HL-60 (cell line): ENCODE measurements at regions not wholly inside any gene's neighbourhood (a gene's known extent, or its start where the extent isn't known, plus 50 kb on each side); places are given as distances from the start of the nearest gene placed in this dataset.

Experiments used
- DNase-seq, 2 experiments: peaks; one replicate each; pipeline ENCODE4 v3.0.0-alpha.2; 2010 to 2020; ENCODE audit warnings: low read depth in 1 of 2, low spot score in 1 of 2
- H3K27ac ChIP-seq: fragments of 250-450 bp; sonication (Bioruptor Pico); replicated peaks from 2 replicates; pipeline ENCODE4 v1.5.1; 2020; ENCODE audit warnings: mild to moderate bottlenecking, moderate library complexity
- H3K27me3 ChIP-seq: fragments of 250-450 bp; sonication (Bioruptor Pico); 2 replicates; pipeline ENCODE4 v1.5.1; 2021; ENCODE audit warnings: mild to moderate bottlenecking, moderate library complexity; ENCODE audit not compliant: insufficient read depth, poor library complexity, severe bottlenecking
- H3K4me3 ChIP-seq: replicated peaks from 2 replicates; pipeline ENCODE4 v1.5.1; 2011; ENCODE audit warnings: mild to moderate bottlenecking, control low read depth, low read length; ENCODE audit not compliant: insufficient read depth
- GABPA ChIP-seq: IDR thresholded peaks from 2 replicates; pipeline ENCODE4 v1.6.1; 2012; ENCODE audit warnings: low read depth
- POLR2AphosphoS5 ChIP-seq: IDR thresholded peaks from 2 replicates; pipeline ENCODE4 v1.6.1; 2012; ENCODE audit warnings: low read depth
- SPI1 ChIP-seq: IDR thresholded peaks from 2 replicates; pipeline ENCODE4 v1.6.1; 2012; ENCODE audit warnings: low read depth, mild to moderate bottlenecking, borderline replicate concordance
- TF ChIP-seq, protein P1 (sequence below): IDR thresholded peaks from one replicate; pipeline ENCODE4 v1.5.1; 2011; ENCODE audit warnings: low read length, control low read depth, inconsistent platforms; ENCODE audit not compliant: insufficient read depth
- TF ChIP-seq, protein P2 (sequence below): IDR thresholded peaks from 2 replicates; pipeline ENCODE4 v1.6.1; 2012; ENCODE audit warnings: low read depth; ENCODE audit not compliant: insufficient replicate concordance

DNA sequence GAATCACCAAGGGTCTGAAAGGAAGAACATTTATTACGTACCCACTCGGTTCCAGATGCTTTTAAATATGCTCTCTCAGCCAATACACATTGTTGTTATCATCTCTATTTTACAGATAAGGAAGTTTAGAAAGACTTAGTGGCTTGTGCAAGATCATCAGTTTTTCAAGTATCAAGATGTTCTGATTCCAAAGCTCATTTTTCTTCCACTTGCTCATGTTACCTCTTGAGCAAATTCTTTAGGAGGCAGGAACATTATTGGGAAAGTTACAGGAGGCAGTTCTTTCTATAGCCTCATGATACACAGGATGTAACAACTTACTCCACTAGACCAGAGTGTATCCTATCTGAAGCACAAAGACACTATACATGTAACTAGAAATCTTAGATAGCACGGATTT is 65.0 kb upstream of the MMADHC start:
- Histone ChIP-seq H3K4me3 (no peak overlapping the region), H3K27me3 (no peaks in the 10 kb centered on the region), H3K27ac (no peak overlapping the region)
- TF ChIP-seq POLR2AphosphoS5, result no peak
- no peak for TF ChIP-seq GABPA
- TF ChIP-seq SPI1, result no peak
- TF ChIP-seq, protein P1, sequence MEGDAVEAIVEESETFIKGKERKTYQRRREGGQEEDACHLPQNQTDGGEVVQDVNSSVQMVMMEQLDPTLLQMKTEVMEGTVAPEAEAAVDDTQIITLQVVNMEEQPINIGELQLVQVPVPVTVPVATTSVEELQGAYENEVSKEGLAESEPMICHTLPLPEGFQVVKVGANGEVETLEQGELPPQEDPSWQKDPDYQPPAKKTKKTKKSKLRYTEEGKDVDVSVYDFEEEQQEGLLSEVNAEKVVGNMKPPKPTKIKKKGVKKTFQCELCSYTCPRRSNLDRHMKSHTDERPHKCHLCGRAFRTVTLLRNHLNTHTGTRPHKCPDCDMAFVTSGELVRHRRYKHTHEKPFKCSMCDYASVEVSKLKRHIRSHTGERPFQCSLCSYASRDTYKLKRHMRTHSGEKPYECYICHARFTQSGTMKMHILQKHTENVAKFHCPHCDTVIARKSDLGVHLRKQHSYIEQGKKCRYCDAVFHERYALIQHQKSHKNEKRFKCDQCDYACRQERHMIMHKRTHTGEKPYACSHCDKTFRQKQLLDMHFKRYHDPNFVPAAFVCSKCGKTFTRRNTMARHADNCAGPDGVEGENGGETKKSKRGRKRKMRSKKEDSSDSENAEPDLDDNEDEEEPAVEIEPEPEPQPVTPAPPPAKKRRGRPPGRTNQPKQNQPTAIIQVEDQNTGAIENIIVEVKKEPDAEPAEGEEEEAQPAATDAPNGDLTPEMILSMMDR, result no peak
- TF ChIP-seq, protein P2, sequence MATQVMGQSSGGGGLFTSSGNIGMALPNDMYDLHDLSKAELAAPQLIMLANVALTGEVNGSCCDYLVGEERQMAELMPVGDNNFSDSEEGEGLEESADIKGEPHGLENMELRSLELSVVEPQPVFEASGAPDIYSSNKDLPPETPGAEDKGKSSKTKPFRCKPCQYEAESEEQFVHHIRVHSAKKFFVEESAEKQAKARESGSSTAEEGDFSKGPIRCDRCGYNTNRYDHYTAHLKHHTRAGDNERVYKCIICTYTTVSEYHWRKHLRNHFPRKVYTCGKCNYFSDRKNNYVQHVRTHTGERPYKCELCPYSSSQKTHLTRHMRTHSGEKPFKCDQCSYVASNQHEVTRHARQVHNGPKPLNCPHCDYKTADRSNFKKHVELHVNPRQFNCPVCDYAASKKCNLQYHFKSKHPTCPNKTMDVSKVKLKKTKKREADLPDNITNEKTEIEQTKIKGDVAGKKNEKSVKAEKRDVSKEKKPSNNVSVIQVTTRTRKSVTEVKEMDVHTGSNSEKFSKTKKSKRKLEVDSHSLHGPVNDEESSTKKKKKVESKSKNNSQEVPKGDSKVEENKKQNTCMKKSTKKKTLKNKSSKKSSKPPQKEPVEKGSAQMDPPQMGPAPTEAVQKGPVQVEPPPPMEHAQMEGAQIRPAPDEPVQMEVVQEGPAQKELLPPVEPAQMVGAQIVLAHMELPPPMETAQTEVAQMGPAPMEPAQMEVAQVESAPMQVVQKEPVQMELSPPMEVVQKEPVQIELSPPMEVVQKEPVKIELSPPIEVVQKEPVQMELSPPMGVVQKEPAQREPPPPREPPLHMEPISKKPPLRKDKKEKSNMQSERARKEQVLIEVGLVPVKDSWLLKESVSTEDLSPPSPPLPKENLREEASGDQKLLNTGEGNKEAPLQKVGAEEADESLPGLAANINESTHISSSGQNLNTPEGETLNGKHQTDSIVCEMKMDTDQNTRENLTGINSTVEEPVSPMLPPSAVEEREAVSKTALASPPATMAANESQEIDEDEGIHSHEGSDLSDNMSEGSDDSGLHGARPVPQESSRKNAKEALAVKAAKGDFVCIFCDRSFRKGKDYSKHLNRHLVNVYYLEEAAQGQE, result no peak
- no peak for DNase-seq

DNA sequence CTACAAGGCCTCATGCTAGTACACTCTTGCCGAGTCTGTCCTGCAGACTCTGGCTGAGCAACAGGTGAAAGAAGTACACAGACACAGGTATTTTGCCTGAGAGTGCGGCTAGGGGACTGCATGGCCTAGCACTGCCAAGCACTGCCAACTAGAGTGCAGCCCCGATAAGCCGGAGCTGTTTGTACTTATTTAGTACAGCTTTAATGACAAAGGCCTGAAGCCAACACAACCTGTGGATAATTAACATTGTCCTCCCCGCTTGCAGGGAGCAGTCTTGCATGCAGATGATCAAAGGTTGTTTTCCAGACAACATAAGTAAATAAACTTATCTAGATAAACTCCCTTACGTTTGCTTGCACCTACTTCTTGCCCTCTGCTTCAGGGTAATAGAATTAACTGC is 63.7 kb upstream of the MMADHC start:
- Histone ChIP-seq H3K4me3 (no peak overlapping the region), H3K27me3 (no peaks in the 10 kb centered on the region), H3K27ac (no peak overlapping the region)
- DNase-seq, result no peak
- TF ChIP-seq, protein P1, result no peak
- TF ChIP-seq GABPA, result no peak
- TF ChIP-seq POLR2AphosphoS5, result no peak
- TF ChIP-seq SPI1, result no peak
- TF ChIP-seq, protein P2, result no peak

DNA sequence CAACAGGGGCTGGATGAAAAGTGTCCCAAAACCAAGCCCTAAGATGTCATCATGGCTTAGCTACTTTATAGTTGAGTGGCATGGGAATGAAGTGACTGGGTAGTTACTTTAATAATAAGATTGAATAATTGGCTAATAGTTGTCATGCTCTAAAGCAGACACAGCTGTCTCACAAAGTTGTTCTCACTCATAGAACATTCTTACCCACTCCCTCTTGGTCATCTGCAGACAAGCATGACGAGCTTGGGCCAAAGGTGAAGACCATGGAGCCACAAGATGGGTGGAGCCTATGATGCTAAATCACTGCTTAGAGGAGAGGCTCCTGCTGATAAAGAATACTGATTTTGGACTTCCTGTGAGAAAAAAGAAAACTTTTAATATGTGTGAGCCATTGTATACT is 62.4 kb upstream of the MMADHC start:
- TF ChIP-seq SPI1 (no peak), POLR2AphosphoS5 (no peak), GABPA (no peak)
- TF ChIP-seq, protein P1, result no peak
- TF ChIP-seq, protein P2, result no peak
- no peak overlapping the region for H3K4me3 ChIP-seq
- no peak overlapping the region for H3K27ac ChIP-seq
- H3K27me3 ChIP-seq, result no peaks in the 10 kb centered on the region
- no peak for DNase-seq
